ENCODE measurements at regions not wholly inside any gene's neighbourhood (a gene's known extent, or its start where the extent isn't known, plus 50 kb on each side); places are given as distances from the start of the nearest gene placed in this dataset.

- DNase-seq (ENCODE audit: extremely low spot score): no peak
- ChIA-PET POLR2A (no interaction called here), CTCF (interaction anchor here (0.7 kb wide), 1 partner anchor 65 kb away, joined by 3 read pairs; no protein-coding TSS in a partner anchor)
- no peak for TF ChIP-seq FOXA1 (IDR thresholded peaks at IDR 0.05)
- TF ChIP-seq SP1 (IDR thresholded peaks at IDR 0.05): no peak
- no peak for TF ChIP-seq PKNOX1 (IDR thresholded peaks at IDR 0.05)
- TF ChIP-seq FOXK2 (IDR thresholded peaks at IDR 0.05): no peak
- TF ChIP-seq L3MBTL2 (conservative IDR thresholded peaks at IDR 0.05): no peak
- no peak for TF ChIP-seq NFRKB (IDR thresholded peaks at IDR 0.05)
- TF ChIP-seq CTBP1 (IDR thresholded peaks at IDR 0.05; ENCODE audit: borderline replicate concordance): no peak
- no peak for TF ChIP-seq TARDBP (IDR thresholded peaks at IDR 0.05)
- no peak for TF ChIP-seq ARNT (IDR thresholded peaks at IDR 0.05)
These were observed 104.0 kb downstream of the NUDT12 start for GRCh38 chr5:103458497-103459040.

GRCh38 chr5:103456476-103456875, 106.1 kb downstream of the NUDT12 start:
- ChIA-PET CTCF (no interaction called here), POLR2A (no interaction called here)
- DNase-seq (ENCODE audit: extremely low spot score): no peak
- TF ChIP-seq LEF1 (IDR thresholded peaks at IDR 0.05; ENCODE audit: borderline replicate concordance) (no peak), BHLHE40 (IDR thresholded peaks at IDR 0.05; ENCODE audit: borderline replicate concordance) (no peak), ARNT (IDR thresholded peaks at IDR 0.05) (no peak), HDGF (IDR thresholded peaks at IDR 0.05; ENCODE audit: borderline replicate concordance) (no peak), SUZ12 (IDR thresholded peaks at IDR 0.05) (no peak), PKNOX1 (IDR thresholded peaks at IDR 0.05) (no peak), TARDBP (IDR thresholded peaks at IDR 0.05) (no peak), ZNF384 (IDR thresholded peaks at IDR 0.05) (no peak), SP1 (IDR thresholded peaks at IDR 0.05) (no peak), FOXM1 (IDR thresholded peaks at IDR 0.05; ENCODE audit: borderline replicate concordance) (no peak), CTBP1 (IDR thresholded peaks at IDR 0.05; ENCODE audit: borderline replicate concordance) (no peak), L3MBTL2 (conservative IDR thresholded peaks at IDR 0.05) (no peak)

GRCh38 chr5:103455796-103456195, 106.8 kb downstream of the NUDT12 start:
- ChIA-PET POLR2A (no interaction called here), CTCF (no interaction called here)
- TF ChIP-seq FOXA1 (IDR thresholded peaks at IDR 0.05): no peak
- no peak for TF ChIP-seq SP1 (IDR thresholded peaks at IDR 0.05)
- TF ChIP-seq PKNOX1 (IDR thresholded peaks at IDR 0.05): no peak
- TF ChIP-seq ARNT (IDR thresholded peaks at IDR 0.05): no peak
- TF ChIP-seq LEF1 (IDR thresholded peaks at IDR 0.05; ENCODE audit: borderline replicate concordance): no peak
- DNase-seq (ENCODE audit: extremely low spot score): no peak

GRCh38 chr5:103454770-103455169, 107.8 kb downstream of the NUDT12 start:
- CTCF ChIA-PET: interaction anchor here (0.9 kb wide), 1 partner anchor 14 kb away, joined by 6 read pairs; no protein-coding TSS in a partner anchor
- POLR2A ChIA-PET: no interaction called here
- no peak for DNase-seq (ENCODE audit: extremely low spot score)
- no peak for TF ChIP-seq ZNF384 (IDR thresholded peaks at IDR 0.05)
- no peak for TF ChIP-seq SUZ12 (IDR thresholded peaks at IDR 0.05)
- no peak for TF ChIP-seq CTBP1 (IDR thresholded peaks at IDR 0.05; ENCODE audit: borderline replicate concordance)
- no peak for TF ChIP-seq HDGF (IDR thresholded peaks at IDR 0.05; ENCODE audit: borderline replicate concordance)

GRCh38 chr5:103452666-103453065, 109.9 kb downstream of the NUDT12 start:
- DNase-seq (ENCODE audit: extremely low spot score): no peak
- POLR2A ChIA-PET: no interaction called here
- CTCF ChIA-PET: no interaction called here
- TF ChIP-seq PKNOX1 (IDR thresholded peaks at IDR 0.05) (no peak), ARNT (IDR thresholded peaks at IDR 0.05) (no peak), HDGF (IDR thresholded peaks at IDR 0.05; ENCODE audit: borderline replicate concordance) (no peak), FOXK2 (IDR thresholded peaks at IDR 0.05) (no peak), TARDBP (IDR thresholded peaks at IDR 0.05) (no peak), SUZ12 (IDR thresholded peaks at IDR 0.05) (no peak), L3MBTL2 (conservative IDR thresholded peaks at IDR 0.05) (no peak), FOXA1 (IDR thresholded peaks at IDR 0.05) (no peak)

- CTCF ChIA-PET: no interaction called here
- no peak for DNase-seq (ENCODE audit: extremely low spot score)
- POLR2A ChIA-PET: interaction anchor here (0.6 kb wide), 1 partner anchor 18 kb away, joined by 3 read pairs; no protein-coding TSS in a partner anchor
- TF ChIP-seq CTBP1 (IDR thresholded peaks at IDR 0.05; ENCODE audit: borderline replicate concordance) (no peak), SUZ12 (IDR thresholded peaks at IDR 0.05) (no peak), BHLHE40 (IDR thresholded peaks at IDR 0.05; ENCODE audit: borderline replicate concordance) (no peak), NFRKB (IDR thresholded peaks at IDR 0.05) (no peak), FOXM1 (IDR thresholded peaks at IDR 0.05; ENCODE audit: borderline replicate concordance) (no peak), ELF4 (IDR thresholded peaks at IDR 0.05) (no peak), PKNOX1 (IDR thresholded peaks at IDR 0.05) (no peak), ARNT (IDR thresholded peaks at IDR 0.05) (no peak), L3MBTL2 (conservative IDR thresholded peaks at IDR 0.05) (no peak)
These were observed 110.5 kb downstream of the NUDT12 start for GRCh38 chr5:103452089-103452488.
